ENCODE measurements at regions not wholly inside any gene's neighbourhood (a gene's known extent, or its start where the extent isn't known, plus 50 kb on each side); places are given as distances from the start of the nearest gene placed in this dataset.
"Not testable (repeated sequence)": the region's sequence is repeated elsewhere in the genome, so short reads cannot be mapped to it uniquely, and the experiment has no call there.

GRCh38 chr2:160577081-160577480 is 83.5 kb upstream of the RBMS1 start:
- TF ChIP-seq EZH2 (IDR thresholded peaks at IDR 0.05; ENCODE audit: insufficient read depth, low read length); CTCF (IDR thresholded peaks at IDR 0.05; ENCODE audit: insufficient read depth, low read depth, low read length): not testable (repeated sequence)

All from astrocyte (in vitro differentiated cells and primary cell).